Stimulated activated CD8-positive, alpha-beta memory T cell treated with anti-CD3 and anti-CD28 coated beads, Interleukin-15, amount 100 ng/mL, for 4 hours (primary cell): ENCODE measurements at regions not wholly inside any gene's neighbourhood (a gene's known extent, or its start where the extent isn't known, plus 50 kb on each side); places are given as distances from the start of the nearest gene placed in this dataset.

ENCODE experiments used
- DNase-seq, 2 donors: peaks; one replicate each; pipeline ENCODE4 v3.0.0-alpha.2; 2020; ENCODE audit warnings: low read depth in 2 of 2

DNA sequence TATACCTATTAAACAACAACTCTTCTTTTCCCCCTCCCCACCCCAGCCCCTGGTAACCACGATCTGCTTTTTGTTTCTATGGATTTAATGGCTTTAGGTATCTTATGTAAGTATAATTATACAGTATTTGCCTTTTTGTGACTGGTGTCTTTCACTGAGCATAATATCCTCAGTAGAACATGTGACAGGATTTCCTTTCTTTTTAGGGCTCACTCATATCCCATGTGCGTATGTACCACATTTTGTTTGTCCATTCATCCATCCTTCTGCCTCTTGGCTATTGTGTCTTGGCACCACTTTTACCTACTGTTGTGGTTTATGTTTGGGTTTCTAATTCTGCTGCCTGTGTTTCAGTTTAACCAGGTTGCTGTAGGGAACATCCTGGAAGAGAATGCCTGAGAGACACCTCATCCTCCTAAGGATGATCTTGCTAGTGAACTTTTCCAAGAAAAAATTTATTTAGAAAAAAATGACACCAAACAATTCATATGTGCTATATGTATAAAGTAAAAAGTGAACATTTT lies 77.6 kb upstream of the SESN3 start:
- DNase-seq, result no peak

DNA sequence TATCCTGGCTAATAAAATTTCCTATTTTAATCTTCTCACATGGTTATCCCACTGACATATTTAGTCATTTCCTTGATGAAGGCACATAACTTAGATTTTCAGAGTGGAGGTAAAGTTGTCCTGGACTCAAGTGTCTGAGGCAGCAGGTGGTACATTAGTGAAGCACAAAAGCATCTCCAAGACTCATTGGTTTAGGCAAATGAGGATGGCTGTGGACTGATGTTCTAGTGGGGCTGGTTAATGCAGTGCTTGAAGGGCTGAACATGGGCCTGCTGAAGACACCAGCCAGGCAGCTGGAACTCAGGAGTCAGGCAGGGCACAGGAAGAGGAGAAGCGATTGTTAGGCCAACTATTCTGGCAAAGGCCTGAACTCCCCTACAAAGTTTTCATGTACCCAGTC lies 76.3 kb upstream of the SESN3 start:
- DNase-seq, result no peak

DNA sequence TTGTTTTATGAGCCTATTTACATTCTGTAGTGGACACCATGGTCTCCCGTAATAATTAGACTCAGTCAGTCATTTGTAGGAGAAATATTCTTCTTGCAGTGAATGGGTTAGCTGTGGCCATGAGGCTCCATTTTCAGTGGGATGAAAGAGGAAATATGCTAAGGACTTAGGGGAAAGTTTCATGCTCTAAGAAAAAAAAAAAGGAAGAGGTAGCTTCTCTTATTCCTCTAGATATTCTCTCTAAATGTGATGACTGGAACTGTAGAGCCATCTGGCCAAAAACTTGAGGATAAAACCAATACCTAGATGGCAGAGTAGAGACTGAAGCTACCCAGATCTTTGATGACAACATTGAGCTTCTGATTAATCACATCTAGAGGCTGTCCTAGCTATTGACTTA lies 75.8 kb upstream of the SESN3 start:
- DNase-seq, result no peak

DNA sequence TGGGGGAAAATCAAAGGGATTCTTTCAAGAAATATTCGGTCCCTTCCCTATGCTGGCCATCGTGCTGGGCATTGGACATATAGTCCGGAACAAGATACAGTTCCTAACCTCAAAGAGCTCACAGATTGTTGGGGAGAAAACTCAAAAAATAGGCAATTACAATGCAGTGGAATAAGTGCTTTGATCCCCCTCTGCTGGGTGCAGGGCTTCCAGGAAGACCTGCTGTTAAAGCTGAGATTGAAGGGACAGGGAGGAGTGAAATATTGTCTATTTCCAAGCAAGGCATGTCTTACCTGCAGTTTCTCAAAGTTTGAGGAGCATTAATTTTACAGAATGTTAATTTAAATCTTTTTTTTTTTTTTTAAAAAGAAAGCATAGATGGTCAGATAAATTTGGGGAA lies 75.1 kb upstream of the SESN3 start:
- DNase-seq, result no peak

DNA sequence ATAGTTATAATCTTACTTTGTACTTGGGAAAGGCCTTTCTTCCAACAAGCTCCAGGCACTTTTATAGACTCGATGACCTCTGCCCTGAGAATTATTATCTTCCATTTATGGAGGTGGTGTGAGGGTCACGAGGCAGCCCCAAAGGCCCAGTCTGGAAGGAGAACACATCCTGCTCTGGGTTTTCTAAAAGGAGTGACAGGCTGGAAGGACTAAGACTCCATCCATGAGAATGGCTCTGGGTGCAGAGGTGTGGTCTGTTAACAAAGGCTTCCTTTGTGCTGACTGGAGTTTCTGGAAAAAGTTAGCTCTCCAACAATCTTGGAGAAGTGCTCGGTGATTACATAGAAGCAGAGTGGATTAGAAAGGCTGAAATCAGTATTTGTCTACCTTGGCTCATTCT lies 74.7 kb upstream of the SESN3 start:
- no peak for DNase-seq

DNA sequence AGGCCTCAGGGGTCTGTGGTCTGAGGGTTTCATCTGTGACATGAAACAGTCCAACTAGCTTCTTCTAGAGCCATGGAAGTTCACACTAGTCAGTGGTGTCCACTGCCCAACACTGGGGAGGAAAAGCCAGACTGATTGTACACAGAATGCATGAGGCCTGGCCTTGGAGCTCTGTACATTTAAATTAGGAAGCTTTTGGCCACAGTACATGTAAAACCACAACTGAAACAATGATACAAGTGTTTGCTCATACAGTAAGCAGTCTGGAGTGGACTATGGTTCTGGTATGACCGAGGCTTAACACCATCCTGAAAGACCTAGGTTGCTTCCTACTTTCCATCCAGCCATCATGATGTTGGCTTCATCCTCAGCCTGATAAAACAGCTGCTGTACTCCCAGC lies 73.8 kb upstream of the SESN3 start:
- no peak for DNase-seq

DNA sequence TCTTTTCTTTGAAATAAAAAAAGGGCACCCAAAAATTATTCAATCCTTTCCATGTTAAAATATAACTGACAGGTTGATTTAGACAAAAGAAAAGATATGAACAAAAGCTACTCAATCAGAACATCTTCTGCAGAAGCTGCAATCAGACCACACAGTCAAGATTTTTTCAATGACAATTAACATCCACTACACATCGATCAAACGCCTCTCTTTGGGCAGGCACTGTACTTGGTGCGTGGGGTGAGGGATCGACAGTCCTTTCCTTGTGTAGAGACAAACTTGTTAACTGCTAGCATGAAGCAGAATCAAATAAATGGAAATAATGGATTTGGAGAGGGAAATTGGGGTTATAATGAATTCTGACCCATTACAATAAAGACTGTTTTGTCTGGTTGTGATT lies 71.2 kb upstream of the SESN3 start:
- DNase-seq, result no peak

DNA sequence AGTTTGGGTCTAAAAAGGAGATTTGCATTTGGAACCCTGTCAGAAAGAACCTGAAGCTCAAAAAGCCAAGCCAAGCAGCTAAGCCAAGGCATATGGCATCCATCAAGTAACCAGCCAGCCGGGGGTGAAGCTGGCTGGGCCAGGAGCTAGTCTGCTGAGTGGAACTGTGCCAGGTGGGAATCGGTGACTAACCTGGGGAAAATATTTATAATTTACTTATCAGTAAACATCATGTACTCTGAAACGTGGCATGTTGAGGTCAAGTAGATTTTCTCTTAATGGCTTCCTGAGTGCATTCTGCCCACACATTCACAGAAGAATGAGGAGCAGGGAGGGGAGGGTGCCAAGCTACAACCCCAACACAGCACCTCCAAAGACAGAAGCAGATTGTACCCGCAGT lies 70.5 kb upstream of the SESN3 start:
- DNase-seq, result no peak

DNA sequence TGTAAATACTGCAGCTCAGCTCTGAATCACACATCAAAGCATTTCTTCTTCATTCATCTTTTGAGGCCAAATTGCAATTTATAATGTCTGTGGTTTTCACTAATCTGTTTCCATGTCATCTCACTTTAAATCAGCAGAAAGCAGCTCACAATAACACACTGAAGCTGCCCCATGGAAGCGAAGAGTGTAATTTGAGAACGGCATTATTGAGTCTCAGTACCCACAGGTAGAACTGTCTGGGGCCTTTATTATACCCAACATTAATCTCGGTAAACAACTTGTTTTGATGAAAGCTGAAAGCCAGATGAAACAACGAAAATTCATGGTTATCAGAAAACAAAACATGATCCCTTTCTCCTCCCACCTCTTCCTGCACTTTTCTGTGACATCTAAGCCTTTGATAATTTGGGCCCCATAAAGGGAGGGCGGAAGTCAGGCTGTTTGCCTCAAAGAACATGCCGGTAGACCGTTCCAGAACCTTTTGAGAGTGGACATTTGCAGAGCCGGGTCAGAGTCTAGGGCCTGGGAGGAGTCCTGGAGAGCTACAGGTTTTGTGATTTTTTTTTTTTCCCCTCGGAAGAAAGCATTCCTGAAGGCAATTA lies 68.2 kb upstream of the SESN3 start:
- DNase-seq, result no peak

DNA sequence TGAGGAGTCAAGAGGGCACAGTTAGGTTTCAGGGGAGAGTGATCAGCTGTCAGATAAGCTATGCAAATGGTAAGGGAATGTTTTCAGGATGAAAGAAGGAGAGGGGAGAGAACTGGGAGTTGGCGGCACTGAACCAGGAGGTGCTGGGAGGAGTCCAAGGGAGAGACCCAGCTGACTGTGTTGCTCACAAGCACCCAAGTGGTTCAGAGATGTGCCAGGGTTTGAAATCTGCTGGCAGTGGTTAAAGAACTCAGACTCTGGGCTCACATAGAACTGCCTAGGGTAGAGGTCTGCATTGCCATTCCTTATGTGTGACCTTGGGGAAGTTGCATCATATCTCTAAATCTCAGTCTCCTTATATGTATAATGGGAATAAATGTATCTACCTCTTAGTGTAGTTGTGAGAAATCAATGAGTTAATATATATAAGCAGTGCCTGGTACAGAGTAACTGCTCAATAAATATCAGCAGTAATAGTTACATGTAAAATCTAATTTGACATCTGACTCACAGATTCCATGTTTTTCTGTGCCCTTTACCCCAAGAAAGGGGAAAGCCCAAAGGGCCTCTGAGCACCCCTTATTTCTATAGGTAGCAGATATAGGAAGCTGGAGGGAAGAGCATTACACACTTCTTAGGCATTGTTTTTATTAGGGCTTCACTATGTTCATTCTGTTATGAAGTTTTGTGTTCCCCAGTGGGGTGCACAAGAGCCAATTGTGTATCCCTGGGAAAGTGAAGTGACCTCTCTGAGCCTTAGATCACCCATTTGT lies 66.9 kb upstream of the SESN3 start:
- DNase-seq, result no peak

DNA sequence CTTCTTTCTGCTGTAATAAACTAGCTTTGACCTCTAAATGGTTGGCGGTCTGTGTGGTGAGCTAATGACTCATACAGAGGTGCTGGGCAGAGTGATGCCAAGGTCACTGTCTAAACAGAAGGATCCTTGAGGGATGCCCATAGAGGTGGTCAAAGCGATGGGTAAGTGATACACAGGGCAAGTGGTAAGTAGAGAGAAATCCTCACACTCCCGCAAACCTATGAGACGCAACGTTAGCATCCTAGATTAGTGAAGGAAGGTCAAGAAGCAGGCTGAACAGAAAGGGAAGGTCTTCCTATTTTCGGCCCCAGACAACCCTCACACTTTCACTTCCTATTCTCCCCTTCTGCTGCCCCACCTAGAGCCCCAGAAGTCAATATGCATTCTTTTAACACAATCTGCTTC lies 65.6 kb upstream of the SESN3 start:
- DNase-seq, result no peak

DNA sequence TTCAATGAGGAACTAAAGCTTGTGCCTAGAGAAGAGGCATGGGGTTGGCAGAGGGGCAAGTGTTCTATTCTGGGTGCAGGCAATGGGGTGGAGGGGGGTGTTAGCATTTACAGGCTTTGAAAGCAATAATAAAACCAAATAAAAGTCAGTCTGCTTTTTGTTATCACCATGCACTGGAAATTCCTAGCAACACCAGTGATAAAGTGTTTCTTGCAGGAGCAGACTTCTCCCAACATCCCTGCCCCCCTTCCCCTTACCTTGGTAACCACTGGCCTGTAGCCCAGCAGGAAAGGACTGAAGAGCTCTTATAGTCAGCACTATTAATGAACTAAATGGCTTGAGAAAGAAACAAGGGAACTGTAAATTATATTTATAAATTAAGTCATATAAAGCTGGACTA lies 65.2 kb upstream of the SESN3 start:
- DNase-seq, result no peak

DNA sequence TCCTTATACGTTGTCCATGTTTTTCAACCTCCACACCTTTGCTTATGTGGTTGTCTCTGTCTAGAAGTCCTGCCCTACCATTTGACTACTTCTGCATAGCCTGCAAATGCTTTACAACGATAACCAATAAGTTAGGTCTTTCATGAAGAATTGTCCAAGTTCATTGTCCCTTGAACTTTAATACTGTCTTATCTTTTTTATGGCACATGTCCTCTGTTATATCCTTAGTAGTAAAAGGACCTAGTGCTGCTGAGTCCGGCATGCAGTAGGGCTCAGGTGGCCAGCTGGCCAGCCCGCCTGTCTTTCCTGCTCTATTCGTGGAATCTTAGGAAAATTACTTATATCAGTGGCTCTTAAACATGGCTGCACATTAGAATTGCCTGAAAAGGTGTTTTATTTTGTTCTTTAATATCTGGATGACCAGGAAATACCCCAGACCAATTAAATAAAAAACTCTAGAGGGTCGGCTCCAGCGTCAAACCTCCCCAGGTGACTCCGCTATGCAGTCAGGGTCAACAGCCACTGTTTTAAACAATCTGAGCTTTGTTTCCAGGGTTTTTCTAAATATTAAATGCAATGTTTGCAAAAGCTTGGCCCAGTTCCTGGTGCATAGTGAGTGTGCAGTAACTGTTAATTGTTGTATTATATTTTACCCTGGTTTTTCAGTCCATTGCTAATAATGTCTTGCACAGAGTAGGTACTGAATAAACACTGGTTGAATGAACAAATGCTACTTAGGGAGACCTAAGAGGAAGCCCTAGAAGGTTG lies 64.6 kb upstream of the SESN3 start:
- no peak for DNase-seq

DNA sequence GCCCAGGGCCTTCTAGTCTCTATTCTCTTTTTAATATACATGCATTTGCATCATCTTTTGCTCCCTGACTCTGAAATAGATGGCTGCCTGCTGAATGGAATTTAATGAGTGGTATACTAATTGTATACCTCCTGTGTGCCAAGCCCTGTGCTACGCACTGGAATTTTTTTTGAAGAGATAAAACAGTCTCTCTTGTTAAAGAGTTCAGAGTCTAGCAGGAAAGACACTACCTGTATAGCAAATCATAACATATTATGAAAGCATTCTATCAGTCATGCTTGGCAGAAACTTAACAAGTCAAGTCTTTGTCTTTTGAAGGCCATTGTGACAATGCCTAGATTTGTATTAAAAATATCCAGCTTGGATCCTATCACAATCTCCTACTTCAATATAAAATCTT lies 63.7 kb upstream of the SESN3 start:
- no peak for DNase-seq

DNA sequence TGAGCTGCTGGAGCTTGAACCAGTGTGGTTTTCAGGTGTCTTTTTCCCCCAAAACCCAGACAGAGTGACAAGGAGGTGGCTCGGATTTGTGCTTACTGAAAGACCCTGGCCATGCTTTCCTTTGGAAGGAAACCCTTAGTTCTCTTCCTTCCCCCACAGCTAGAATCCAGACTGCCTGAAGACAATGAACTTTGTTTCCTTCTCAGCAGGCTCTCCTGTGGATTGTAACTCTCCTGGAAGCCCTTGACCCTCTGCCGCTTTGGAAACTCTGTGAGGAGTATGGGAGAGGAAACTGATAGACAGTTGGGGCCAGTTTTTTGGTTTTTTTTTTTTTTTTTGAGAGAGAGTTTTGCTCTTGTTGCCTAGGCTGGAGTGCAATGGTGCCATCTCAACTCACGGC lies 62.1 kb upstream of the SESN3 start:
- DNase-seq, result no peak

DNA sequence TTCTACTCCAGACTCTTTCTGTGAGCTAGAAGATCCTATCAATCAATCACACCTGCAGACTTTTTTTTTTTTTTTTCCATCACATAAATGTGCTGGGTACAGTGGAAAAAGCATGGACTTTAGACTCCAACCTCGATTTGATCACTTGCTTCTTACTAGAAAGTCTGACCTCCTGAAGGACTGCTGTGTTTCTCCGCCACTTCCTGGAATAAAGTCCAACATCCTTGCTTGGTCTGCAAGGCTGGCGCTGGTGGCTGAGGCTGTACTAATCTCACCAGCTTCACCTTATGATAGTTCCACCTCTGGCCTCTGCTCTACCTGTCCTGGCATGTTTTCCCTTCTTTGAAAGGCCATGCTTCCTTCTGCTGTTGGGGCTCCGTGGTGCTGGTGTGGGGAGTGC lies 60.9 kb upstream of the SESN3 start:
- DNase-seq, result no peak

DNA sequence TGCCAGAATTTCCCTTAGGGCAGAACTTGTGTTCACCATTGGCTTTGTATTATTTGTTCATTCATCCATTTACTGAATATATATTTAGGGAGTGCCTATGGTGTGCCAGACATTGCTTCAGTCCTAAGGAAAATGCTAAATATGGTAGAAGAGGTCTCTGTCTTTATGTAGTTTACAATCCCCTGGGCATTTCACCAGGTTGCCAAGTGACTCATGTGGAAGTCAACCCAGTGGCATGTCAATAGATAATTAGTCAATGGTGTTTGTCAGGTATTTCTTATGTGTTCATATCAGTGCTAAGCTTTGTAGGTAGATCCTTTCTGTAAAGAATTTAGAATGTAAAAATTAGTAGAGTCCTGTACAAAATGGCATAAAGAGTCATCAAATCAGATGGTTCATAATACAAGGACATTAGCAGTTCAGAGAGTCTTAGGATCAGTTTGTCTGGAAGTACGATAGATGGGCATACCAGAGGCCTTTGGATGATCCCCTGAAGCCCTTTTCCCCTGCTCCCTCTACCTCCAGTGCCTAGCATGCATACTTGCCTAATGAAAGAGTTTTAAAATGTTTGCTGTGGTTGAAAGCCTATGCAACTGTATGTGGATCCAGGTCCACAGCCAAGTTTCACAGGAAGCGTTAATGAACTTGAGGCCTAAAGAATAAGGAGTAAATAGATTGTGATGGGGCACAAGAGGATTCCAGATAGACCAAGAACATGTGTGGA lies 58.5 kb upstream of the SESN3 start:
- no peak for DNase-seq

DNA sequence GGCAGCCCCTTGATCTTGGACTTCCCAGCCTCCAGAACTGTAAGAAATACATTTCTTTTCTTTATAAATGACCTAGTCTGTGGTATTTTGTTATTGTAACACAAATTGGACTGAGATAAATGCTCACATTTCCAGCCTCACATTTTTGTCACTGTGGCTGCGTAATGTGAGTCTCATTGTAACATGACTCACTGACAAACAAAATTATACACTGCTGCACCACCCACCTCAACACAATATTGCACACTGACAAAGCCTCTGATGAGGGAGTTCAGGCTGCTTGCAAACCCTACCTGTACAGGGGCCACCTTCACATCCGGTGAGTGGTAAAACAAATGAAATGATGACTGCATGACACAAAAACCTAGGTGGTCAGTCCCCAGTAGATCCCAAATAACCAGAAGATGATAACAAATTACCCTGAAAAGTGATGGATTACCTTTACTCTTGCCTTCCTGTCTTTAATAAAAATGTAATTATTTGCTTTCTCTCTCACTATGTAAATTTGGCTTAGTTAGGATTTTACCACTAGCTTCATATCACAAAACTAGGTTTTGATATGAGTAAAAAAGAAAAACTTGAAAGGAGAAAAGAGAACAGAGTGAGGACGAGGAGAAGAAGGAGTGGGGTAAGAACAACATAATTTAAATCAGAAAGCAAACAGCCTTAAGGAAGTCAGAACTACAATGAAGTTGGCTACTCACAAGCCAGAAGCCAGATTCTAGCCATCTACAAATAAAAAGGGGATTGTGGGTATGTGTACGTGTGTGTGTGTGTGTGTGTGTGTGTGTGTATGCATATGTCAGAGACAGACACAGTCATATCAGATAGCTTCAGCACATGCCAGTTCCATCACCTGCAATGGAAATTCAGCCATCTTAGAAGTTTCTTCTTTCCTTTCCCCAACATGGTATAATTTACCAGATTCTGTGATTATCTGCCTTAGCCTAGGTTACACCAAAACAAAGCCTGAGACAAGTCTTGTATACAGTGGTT lies 53.4 kb upstream of the SESN3 start:
- no peak for DNase-seq

DNA sequence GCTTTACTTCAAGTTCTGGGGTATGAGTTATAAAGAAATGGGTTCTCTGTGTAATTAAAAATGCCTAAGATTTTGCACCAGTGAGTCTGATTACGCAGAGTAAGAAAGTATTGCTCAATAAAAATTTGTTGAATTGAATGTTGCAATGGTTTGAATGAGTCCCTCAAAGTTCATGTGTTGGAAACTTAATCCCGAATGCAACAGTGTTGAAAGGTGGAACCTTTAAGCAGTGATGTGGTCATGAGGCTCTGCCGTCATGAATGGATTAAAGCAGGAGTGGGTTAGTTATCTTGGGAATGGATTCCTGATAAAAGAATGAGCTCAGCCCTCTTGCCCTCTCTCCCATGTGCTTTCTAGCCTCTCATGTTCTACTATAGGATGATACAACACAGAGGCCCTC lies 52.6 kb upstream of the SESN3 start:
- no peak for DNase-seq

DNA sequence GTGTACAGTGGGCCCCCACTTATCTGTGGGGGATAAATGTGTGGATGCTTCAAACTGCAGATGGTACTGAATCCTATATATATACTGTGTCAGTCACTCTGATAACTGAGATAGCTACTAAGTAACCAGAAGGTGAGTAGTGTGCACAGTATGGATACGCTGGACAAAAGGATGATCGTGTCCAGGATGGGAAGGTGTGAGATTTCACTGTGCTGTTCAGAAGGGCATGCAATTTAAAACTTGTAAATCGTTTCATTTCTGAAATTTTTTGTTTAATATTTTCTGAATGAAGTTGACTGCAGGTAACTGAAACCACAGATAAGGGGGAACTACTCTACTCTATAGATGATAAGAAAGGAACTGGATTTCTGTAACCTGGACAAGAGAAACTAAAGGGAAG lies 52.1 kb upstream of the SESN3 start:
- no peak for DNase-seq

DNA sequence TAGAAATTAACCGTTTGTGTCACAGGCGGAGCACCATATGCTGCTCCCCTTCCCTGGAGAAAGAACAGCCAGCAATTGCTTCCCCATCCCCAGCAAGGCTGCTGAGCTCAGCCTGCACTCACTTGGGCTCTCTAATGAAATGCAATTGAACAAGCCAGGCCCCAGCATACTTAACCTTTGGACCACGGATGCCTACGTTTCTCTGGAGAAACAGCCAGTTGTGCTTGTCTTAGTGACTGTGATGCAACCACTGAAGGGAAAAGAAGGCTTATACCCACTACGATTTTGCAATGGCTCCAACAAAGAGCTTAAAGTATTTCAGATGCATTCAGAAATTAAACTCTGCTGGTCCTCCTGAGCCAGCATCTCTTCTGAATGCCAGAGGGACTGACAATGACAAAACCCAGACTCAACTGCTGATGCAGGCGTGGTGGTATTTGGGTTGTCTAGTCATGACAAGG lies 51.3 kb upstream of the SESN3 start:
- DNase-seq, result no peak
